DMS114 treated with DMSO at 0.1 percent for 48 hours (cell line): ENCODE measurements at regions not wholly inside any gene's neighbourhood (a gene's known extent, or its start where the extent isn't known, plus 50 kb on each side); places are given as distances from the start of the nearest gene placed in this dataset.
"Not testable (repeated sequence)": the region's sequence is repeated elsewhere in the genome, so short reads cannot be mapped to it uniquely, and the experiment has no call there.

ENCODE experiments used
- DNase-seq: peaks from one replicate; lab custom pipeline; 2025; ENCODE audit not compliant: unreplicated experiment; lab: John Stamatoyannopoulos, UW

GRCh38 chr11:129503646-129504045, 128.0 kb downstream of the BARX2 start:
- DNase-seq = no peak

- DNase-seq = no peak
Measured at GRCh38 chr11:129505266-129505665, 129.6 kb downstream of the BARX2 start.

- DNase-seq = no peak
Measured at GRCh38 chr11:129508163-129508562, 132.5 kb downstream of the BARX2 start.

GRCh38 chr11:129528296-129528695, 152.6 kb downstream of the BARX2 start:
- no peak for DNase-seq

- DNase-seq = no peak
Measured at GRCh38 chr11:129530154-129530895, 154.7 kb downstream of the BARX2 start.

- DNase-seq = no peak
Measured at GRCh38 chr11:129533395-129533794, 157.7 kb downstream of the BARX2 start.

- no peak for DNase-seq
Measured at GRCh38 chr11:129536338-129536737, 160.7 kb downstream of the BARX2 start.

GRCh38 chr11:129538323-129538722, 162.7 kb downstream of the BARX2 start:
- no peak for DNase-seq

GRCh38 chr11:129543515-129544290, 168.1 kb downstream of the BARX2 start:
- DNase-seq = no peak

- DNase-seq = no peak
Measured at GRCh38 chr11:129544691-129545090, 169.0 kb downstream of the BARX2 start.

GRCh38 chr11:129546266-129546665, 170.6 kb downstream of the BARX2 start:
- DNase-seq = no peak

GRCh38 chr11:129557421-129557820, 181.8 kb downstream of the BARX2 start:
- no peak for DNase-seq

GRCh38 chr11:129569007-129569406, 193.4 kb downstream of the BARX2 start:
- no peak for DNase-seq

- DNase-seq = not testable (repeated sequence)
Measured at GRCh38 chr11:129572667-129573066, 197.0 kb downstream of the BARX2 start.

- no peak for DNase-seq
Measured at GRCh38 chr11:129573161-129573560, 197.5 kb downstream of the BARX2 start.

- DNase-seq = no peak
Measured at GRCh38 chr11:129574431-129574830, 198.8 kb downstream of the BARX2 start.

- no peak for DNase-seq
Measured at GRCh38 chr11:129576652-129577051, 201.0 kb downstream of the BARX2 start.

- DNase-seq = no peak
Measured at GRCh38 chr11:129578006-129578405, 202.4 kb downstream of the BARX2 start.

GRCh38 chr11:129580278-129580677, 204.6 kb downstream of the BARX2 start:
- no peak for DNase-seq

- DNase-seq = no peak
Measured at GRCh38 chr11:129584316-129584715, 208.7 kb downstream of the BARX2 start.

- DNase-seq = no peak
Measured at GRCh38 chr11:129589190-129589860, 213.7 kb downstream of the BARX2 start.
